ENCODE measurements at regions not wholly inside any gene's neighbourhood (a gene's known extent, or its start where the extent isn't known, plus 50 kb on each side); places are given as distances from the start of the nearest gene placed in this dataset.

GRCh38 chr15:93324186-93324975 lies 235.4 kb upstream of the RGMA start:
- no peak for TF ChIP-seq CTCF (conservative IDR thresholded peaks at IDR 0.05; ENCODE audit: low read depth, low read length)
- DNase-seq (ENCODE audit: low read depth) = no peak
- H3K4me3 ChIP-seq (ENCODE audit: low read depth, low read length) = no peak overlapping the region

- no peak for TF ChIP-seq CTCF (conservative IDR thresholded peaks at IDR 0.05; ENCODE audit: low read depth, low read length)
- no peak overlapping the region for H3K4me3 ChIP-seq (ENCODE audit: low read depth, low read length)
- no peak for DNase-seq (ENCODE audit: low read depth)
Observed at GRCh38 chr15:93321881-93322282, 232.9 kb upstream of the RGMA start.

- no peak for DNase-seq (ENCODE audit: low read depth)
- no peak for TF ChIP-seq CTCF (conservative IDR thresholded peaks at IDR 0.05; ENCODE audit: low read depth, low read length)
- H3K4me3 ChIP-seq (ENCODE audit: low read depth, low read length) = no peak overlapping the region
Observed at GRCh38 chr15:93319121-93319814, 230.3 kb upstream of the RGMA start.

- DNase-seq (ENCODE audit: low read depth) = no peak
- TF ChIP-seq CTCF (conservative IDR thresholded peaks at IDR 0.05; ENCODE audit: low read depth, low read length) = no peak
- no peak overlapping the region for H3K4me3 ChIP-seq (ENCODE audit: low read depth, low read length)
Observed at GRCh38 chr15:93317772-93318171, 228.8 kb upstream of the RGMA start.

- no peak overlapping the region for H3K4me3 ChIP-seq (ENCODE audit: low read depth, low read length)
- DNase-seq (ENCODE audit: low read depth) = no peak
- no peak for TF ChIP-seq CTCF (conservative IDR thresholded peaks at IDR 0.05; ENCODE audit: low read depth, low read length)
Observed at GRCh38 chr15:93314245-93314644, 225.2 kb upstream of the RGMA start.

GRCh38 chr15:93312891-93313486 lies 224.0 kb upstream of the RGMA start:
- DNase-seq (ENCODE audit: low read depth) = no peak
- H3K4me3 ChIP-seq (ENCODE audit: low read depth, low read length) = no peak overlapping the region
- TF ChIP-seq CTCF (conservative IDR thresholded peaks at IDR 0.05; ENCODE audit: low read depth, low read length) = no peak

All from choroid plexus epithelial cell (primary cell).